Neural progenitor cell (in vitro differentiated cells): ENCODE measurements at regions not wholly inside any gene's neighbourhood (a gene's known extent, or its start where the extent isn't known, plus 50 kb on each side); places are given as distances from the start of the nearest gene placed in this dataset.

ENCODE experiments used
- CTCF ChIP-seq: fragments of 200-600 bp; sonication (generic); IDR thresholded peaks from 2 replicates; pipeline ENCODE4 v1.5.1; 2017; ENCODE audit warnings: antibody characterized with exemption, mild to moderate bottlenecking
- EZH2 ChIP-seq: fragments of 200-600 bp; sonication (generic); IDR thresholded peaks from 2 replicates; pipeline ENCODE4 v1.6.1; 2017; ENCODE audit warnings: antibody characterized with exemption, mild to moderate bottlenecking, moderate library complexity
- EZH2phosphoT487 ChIP-seq: fragments of 200-600 bp; sonication (generic); IDR thresholded peaks from 2 replicates; pipeline ENCODE4 v1.6.1; 2017; ENCODE audit warnings: antibody characterized with exemption

- TF ChIP-seq CTCF (no peak), EZH2 (no peak), EZH2phosphoT487 (no peak)
These were observed 203.5 kb upstream of the NECTIN3 start for GRCh38 chr3:110868106-110868505.
